Activated T-cell treated with anti-CD3 and anti-CD28 coated beads, Interleukin-2, amount 50 U/mL, for 4 hours (primary cell): ENCODE measurements at regions not wholly inside any gene's neighbourhood (a gene's known extent, or its start where the extent isn't known, plus 50 kb on each side); places are given as distances from the start of the nearest gene placed in this dataset.
"Not testable (repeated sequence)": the region's sequence is repeated elsewhere in the genome, so short reads cannot be mapped to it uniquely, and the experiment has no call there.

Experiments
- ATAC-seq, 2 donors: fragments of 200-7000 bp; cut with Tn5 transposase; one replicate each; pipeline ENCODE4 v1.10.0; 2021
- DNase-seq: peaks from one replicate; pipeline ENCODE4 v3.0.0-alpha.2; 2020
- H3K27me3 Mint-ChIP-seq: one replicate; pipeline ENCODE4 v1.8.0; 2021; ENCODE audit warnings: low read depth, mixed read lengths
- H3K36me3 Mint-ChIP-seq: one replicate; pipeline ENCODE4 v1.8.0; 2022; ENCODE audit warnings: mixed read lengths; ENCODE audit not compliant: insufficient read depth
- H3K4me1 Mint-ChIP-seq: one replicate; pipeline ENCODE4 v1.8.0; 2021; ENCODE audit warnings: low read depth, mixed read lengths
- H3K4me3 Mint-ChIP-seq: one replicate; pipeline ENCODE4 v1.8.0; 2021; ENCODE audit warnings: mild to moderate bottlenecking, moderate library complexity, mixed read lengths
- H3K9me3 Mint-ChIP-seq: one replicate; pipeline ENCODE4 v1.8.0; 2021; ENCODE audit warnings: mixed read lengths

DNA sequence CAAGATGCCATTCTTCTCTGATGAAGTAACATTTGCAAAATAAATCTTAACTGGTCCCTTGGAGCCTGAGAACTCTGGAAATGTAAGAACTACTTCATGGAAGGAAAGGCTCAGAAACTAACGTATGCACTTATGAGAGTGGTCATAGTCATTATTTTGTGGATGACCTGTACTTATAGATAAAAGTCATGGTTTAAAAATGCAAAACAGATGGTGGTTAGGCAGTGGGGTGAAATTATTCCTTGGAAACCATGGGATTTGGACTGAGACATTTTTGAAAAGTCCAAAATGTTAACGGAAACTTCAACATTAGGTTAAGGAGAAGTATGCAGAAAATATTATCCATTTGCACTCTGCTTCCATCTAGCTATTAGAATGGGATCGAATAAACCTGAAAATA is 223.0 kb downstream of the ICOS start:
- no peak for ATAC-seq
- no peaks in the 10 kb centered on the region for H3K36me3 Mint-ChIP-seq
- peaks cover 6% of the 10 kb centered on the region for H3K27me3 Mint-ChIP-seq
- no peak for DNase-seq
- H3K9me3 Mint-ChIP-seq, result no peaks in the 10 kb centered on the region
- H3K4me1 Mint-ChIP-seq, result no peaks in the 10 kb centered on the region
- no peak overlapping the region for H3K4me3 Mint-ChIP-seq

- ATAC-seq (no peak), DNase-seq (no peak)
- Mint-ChIP-seq H3K36me3 (no peaks in the 10 kb centered on the region), H3K9me3 (no peaks in the 10 kb centered on the region), H3K4me3 (no peak overlapping the region), H3K4me1 (no peaks in the 10 kb centered on the region), H3K27me3 (peaks cover 6% of the 10 kb centered on the region)
Observed at GRCh38 chr2:204160989-204161388, 224.4 kb downstream of the ICOS start.

DNA sequence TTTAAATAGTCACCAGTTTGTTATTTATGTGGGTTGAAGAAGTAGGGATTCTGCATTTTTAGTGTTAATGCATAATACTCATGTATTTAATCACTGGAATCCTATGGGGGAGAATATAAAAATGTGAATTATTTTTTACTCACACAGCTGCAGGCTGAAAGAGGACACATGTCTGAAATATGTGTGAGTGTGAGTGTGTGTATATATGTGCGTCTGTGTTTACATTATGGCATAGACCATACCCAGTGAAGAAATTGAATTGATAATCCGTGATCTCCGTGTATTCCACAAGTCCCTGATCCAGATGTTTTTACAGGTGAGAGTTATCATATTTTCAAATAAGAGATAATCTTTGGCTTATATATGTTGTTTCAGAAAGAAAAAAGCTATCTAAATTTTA is 225.3 kb downstream of the ICOS start:
- H3K36me3 Mint-ChIP-seq, result no peaks in the 10 kb centered on the region
- no peaks in the 10 kb centered on the region for H3K4me1 Mint-ChIP-seq
- H3K4me3 Mint-ChIP-seq, result no peak overlapping the region
- no peaks in the 10 kb centered on the region for H3K9me3 Mint-ChIP-seq
- H3K27me3 Mint-ChIP-seq, result peaks cover 6% of the 10 kb centered on the region
- DNase-seq (no peak), ATAC-seq (no peak)

DNA sequence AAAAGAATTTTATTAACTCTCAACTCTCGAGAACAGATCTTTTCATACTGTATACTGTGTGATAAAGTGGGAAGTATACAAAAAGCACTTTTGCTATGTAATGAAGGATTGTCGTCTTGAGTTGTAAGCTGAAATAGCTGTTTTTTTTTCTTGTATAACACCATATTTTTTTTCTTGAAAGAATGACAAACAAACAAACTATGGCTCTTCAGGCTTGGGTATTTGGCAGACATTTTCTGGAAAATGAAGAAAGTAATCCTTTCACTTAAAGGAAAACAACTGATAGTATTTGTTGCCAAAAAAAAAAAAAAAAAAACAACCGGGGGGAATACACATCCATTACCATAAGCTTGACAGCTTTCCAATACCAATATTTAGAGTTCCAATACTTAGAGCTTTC is 230.4 kb downstream of the ICOS start:
- Mint-ChIP-seq H3K4me1 (no peaks in the 10 kb centered on the region), H3K36me3 (no peaks in the 10 kb centered on the region), H3K4me3 (no peak overlapping the region), H3K27me3 (peaks cover 3% of the 10 kb centered on the region), H3K9me3 (no peaks in the 10 kb centered on the region)
- ATAC-seq, result no peak
- no peak for DNase-seq

DNA sequence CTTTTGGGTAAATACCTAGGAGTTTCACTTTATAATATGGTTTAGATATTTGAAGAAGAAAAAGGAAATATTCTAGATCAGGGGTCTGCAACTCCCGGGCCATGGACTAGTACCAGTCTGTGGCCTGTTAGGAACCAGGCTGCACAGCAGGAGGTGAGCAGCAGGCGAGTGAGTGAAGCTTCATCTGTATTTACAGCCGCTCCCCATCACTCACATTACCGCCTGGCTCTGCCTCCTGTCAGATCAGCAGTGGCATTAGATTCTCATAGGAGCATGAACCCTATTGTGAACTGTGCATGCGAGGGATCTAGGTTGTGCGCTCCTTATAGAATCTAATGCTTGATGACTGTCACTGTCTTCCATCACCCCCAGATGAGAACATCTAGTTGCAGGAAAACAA is 231.1 kb downstream of the ICOS start:
- H3K36me3 Mint-ChIP-seq, H3K4me1 Mint-ChIP-seq, H3K9me3 Mint-ChIP-seq, DNase-seq, H3K4me3 Mint-ChIP-seq, H3K27me3 Mint-ChIP-seq, ATAC-seq: not testable (repeated sequence)

- Mint-ChIP-seq H3K4me3 (no peak overlapping the region), H3K4me1 (no peaks in the 10 kb centered on the region), H3K27me3 (peaks cover 3% of the 10 kb centered on the region), H3K9me3 (no peaks in the 10 kb centered on the region), H3K36me3 (no peaks in the 10 kb centered on the region)
- DNase-seq, result no peak
- ATAC-seq, result no peak
Observed at GRCh38 chr2:204170411-204170810, 233.8 kb downstream of the ICOS start.

- DNase-seq, result no peak
- Mint-ChIP-seq H3K27me3 (peaks cover 3% of the 10 kb centered on the region), H3K9me3 (no peaks in the 10 kb centered on the region), H3K4me3 (no peak overlapping the region), H3K36me3 (no peaks in the 10 kb centered on the region), H3K4me1 (no peaks in the 10 kb centered on the region)
- no peak for ATAC-seq
Observed at GRCh38 chr2:204171432-204172144, 235.0 kb downstream of the ICOS start.

DNA sequence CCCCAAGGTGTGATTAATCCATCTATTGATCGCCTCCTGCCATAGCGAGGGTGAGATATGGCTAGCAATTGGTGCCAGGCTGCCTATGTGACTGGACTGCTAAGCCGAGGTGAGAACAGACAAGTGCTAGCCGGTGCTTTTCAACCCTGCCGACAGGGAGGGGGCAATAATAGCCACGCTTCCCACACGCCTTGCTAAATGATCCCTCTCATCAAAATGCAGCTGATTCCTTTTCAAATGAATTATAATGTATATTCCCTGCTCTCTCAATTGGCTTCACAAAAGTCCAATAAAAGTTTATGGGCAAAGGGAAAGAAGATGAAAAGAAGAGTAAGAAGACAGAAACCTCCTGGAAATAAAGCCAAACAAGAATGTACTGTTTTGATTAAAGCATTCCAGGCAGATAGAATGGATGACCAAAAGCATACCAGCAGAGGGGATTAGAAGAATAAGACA is 235.6 kb downstream of the ICOS start:
- Mint-ChIP-seq H3K27me3 (peaks cover 3% of the 10 kb centered on the region), H3K4me1 (no peaks in the 10 kb centered on the region), H3K9me3 (no peaks in the 10 kb centered on the region), H3K4me3 (no peak overlapping the region), H3K36me3 (no peaks in the 10 kb centered on the region)
- DNase-seq (no peak), ATAC-seq (no peak)

GRCh38 chr2:204174034-204174433 is 237.5 kb downstream of the ICOS start:
- Mint-ChIP-seq H3K36me3 (no peaks in the 10 kb centered on the region), H3K27me3 (peaks cover 5% of the 10 kb centered on the region), H3K4me1 (no peaks in the 10 kb centered on the region), H3K9me3 (no peaks in the 10 kb centered on the region), H3K4me3 (no peak overlapping the region)
- no peak for DNase-seq
- no peak for ATAC-seq

GRCh38 chr2:204175552-204176271 is 239.1 kb downstream of the ICOS start:
- ATAC-seq (no peak), DNase-seq (no peak)
- H3K9me3 Mint-ChIP-seq, result no peaks in the 10 kb centered on the region
- no peaks in the 10 kb centered on the region for H3K36me3 Mint-ChIP-seq
- H3K4me1 Mint-ChIP-seq, result no peaks in the 10 kb centered on the region
- no peak overlapping the region for H3K4me3 Mint-ChIP-seq
- peaks cover 6% of the 10 kb centered on the region for H3K27me3 Mint-ChIP-seq

- Mint-ChIP-seq H3K9me3 (no peaks in the 10 kb centered on the region), H3K4me3 (no peak overlapping the region), H3K27me3 (peaks cover 4% of the 10 kb centered on the region), H3K4me1 (no peaks in the 10 kb centered on the region), H3K36me3 (no peaks in the 10 kb centered on the region)
- ATAC-seq (no peak), DNase-seq (no peak)
Observed at GRCh38 chr2:204176306-204176705, 239.7 kb downstream of the ICOS start.

DNA sequence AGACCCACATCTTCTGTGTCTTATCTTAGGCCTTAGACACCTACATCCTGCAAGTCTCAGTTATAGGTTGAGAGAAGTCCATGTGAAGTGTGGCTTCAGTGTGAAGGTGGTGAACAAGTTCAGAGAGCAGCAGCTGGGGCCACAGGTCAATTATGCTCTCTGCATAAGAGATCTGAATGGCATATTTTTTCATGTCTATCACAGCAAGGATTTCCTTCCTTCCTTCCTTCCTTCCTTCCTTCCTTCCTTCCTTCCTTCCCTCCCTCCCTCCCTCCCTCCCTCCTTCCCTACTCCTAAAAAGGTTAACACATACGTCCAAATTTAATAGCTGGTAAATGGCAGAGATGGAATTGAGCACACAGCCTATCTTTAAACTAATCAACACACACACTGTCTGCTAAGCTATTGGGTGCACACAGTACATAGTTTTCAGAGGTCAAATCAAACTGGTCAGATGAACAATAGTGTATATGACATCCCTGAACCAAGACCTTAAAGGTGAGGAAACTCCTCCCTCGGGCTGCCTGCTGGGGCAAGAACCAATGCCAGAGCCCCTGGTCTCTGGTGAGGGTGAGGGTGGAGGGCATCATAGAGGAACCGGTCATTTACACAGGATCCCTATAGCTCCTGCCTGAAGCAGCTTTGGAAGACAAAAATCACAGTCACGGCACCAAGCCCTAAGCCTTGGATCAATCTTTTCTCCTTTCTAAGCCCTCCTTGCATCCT is 240.9 kb downstream of the ICOS start:
- Mint-ChIP-seq H3K9me3 (no peaks in the 10 kb centered on the region), H3K4me1 (no peaks in the 10 kb centered on the region), H3K27me3 (peaks cover 7% of the 10 kb centered on the region), H3K36me3 (no peaks in the 10 kb centered on the region), H3K4me3 (no peak overlapping the region)
- ATAC-seq, result peak; percentile 30 to 42
- DNase-seq, result no peak

- DNase-seq (peak; percentile 70), ATAC-seq (peak; percentile 76 to 85)
- Mint-ChIP-seq H3K36me3 (no peaks in the 10 kb centered on the region), H3K4me3 (no peak overlapping the region), H3K9me3 (no peaks in the 10 kb centered on the region), H3K4me1 (no peaks in the 10 kb centered on the region), H3K27me3 (peaks cover 7% of the 10 kb centered on the region)
Observed at GRCh38 chr2:204177977-204178522, 241.5 kb downstream of the ICOS start.

DNA sequence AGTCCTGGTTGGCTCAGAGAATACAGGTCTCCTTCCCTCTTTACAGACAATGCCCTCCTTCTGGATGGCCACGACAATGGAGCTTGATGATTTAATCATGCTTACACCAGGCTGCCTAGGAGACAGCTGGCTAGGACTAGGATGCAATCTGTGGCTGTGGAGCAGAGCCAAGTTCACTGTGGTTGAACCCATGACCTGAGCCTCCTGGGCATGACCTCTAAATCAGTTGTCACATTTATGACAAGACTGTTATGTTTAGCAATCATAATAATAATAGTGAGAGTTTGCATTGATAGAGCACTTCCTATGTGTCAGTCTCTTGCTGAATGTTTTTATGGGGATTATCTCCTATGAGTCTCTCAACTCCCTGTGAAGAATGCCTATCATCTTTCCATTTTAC is 244.1 kb downstream of the ICOS start:
- Mint-ChIP-seq H3K36me3 (no peaks in the 10 kb centered on the region), H3K4me3 (no peak overlapping the region), H3K27me3 (peaks cover 10% of the 10 kb centered on the region), H3K4me1 (no peaks in the 10 kb centered on the region), H3K9me3 (no peaks in the 10 kb centered on the region)
- ATAC-seq (peak in 1 of 2 donors; percentile 16), DNase-seq (no peak)
